ENCODE measurements at regions not wholly inside any gene's neighbourhood (a gene's known extent, or its start where the extent isn't known, plus 50 kb on each side); places are given as distances from the start of the nearest gene placed in this dataset.

GRCh38 chr15:46696281-46696680 is 1021.0 kb upstream of the SEMA6D start:
- H3K4me3 ChIP-seq (ENCODE audit: low read length), result no peak overlapping the region
- no peak overlapping the region for H3K9ac ChIP-seq (ENCODE audit: low read length)
- H3K4me1 ChIP-seq (ENCODE audit: control insufficient read depth, insufficient read depth, low read length), result no peaks in the 10 kb centered on the region
- DNase-seq (ENCODE audit: low read depth), result no peak
- H3K36me3 ChIP-seq (ENCODE audit: control insufficient read depth, insufficient read depth, low read length, severe bottlenecking), result no peaks in the 10 kb centered on the region
- no peaks in the 10 kb centered on the region for H3K27me3 ChIP-seq (replicated peaks; ENCODE audit: control insufficient read depth, insufficient read depth, low read length)
- H3K9me3 ChIP-seq (ENCODE audit: control insufficient read depth, low read length), result no peaks in the 10 kb centered on the region

- no peak overlapping the region for H3K9ac ChIP-seq (ENCODE audit: low read length)
- H3K9me3 ChIP-seq (ENCODE audit: control insufficient read depth, low read length), result no peaks in the 10 kb centered on the region
- no peaks in the 10 kb centered on the region for H3K4me1 ChIP-seq (ENCODE audit: control insufficient read depth, insufficient read depth, low read length)
- no peaks in the 10 kb centered on the region for H3K36me3 ChIP-seq (ENCODE audit: control insufficient read depth, insufficient read depth, low read length, severe bottlenecking)
- no peak overlapping the region for H3K4me3 ChIP-seq (ENCODE audit: low read length)
- DNase-seq (ENCODE audit: low read depth), result no peak
- H3K27me3 ChIP-seq (replicated peaks; ENCODE audit: control insufficient read depth, insufficient read depth, low read length), result no peaks in the 10 kb centered on the region
These were observed 1016.0 kb upstream of the SEMA6D start for GRCh38 chr15:46701346-46701745.

GRCh38 chr15:46701896-46702295 is 1015.4 kb upstream of the SEMA6D start:
- H3K9me3 ChIP-seq (ENCODE audit: control insufficient read depth, low read length), result no peaks in the 10 kb centered on the region
- no peaks in the 10 kb centered on the region for H3K4me1 ChIP-seq (ENCODE audit: control insufficient read depth, insufficient read depth, low read length)
- H3K4me3 ChIP-seq (ENCODE audit: low read length), result no peak overlapping the region
- no peaks in the 10 kb centered on the region for H3K36me3 ChIP-seq (ENCODE audit: control insufficient read depth, insufficient read depth, low read length, severe bottlenecking)
- DNase-seq (ENCODE audit: low read depth), result no peak
- no peaks in the 10 kb centered on the region for H3K27me3 ChIP-seq (replicated peaks; ENCODE audit: control insufficient read depth, insufficient read depth, low read length)
- no peak overlapping the region for H3K9ac ChIP-seq (ENCODE audit: low read length)

GRCh38 chr15:46703020-46703861 is 1014.1 kb upstream of the SEMA6D start:
- Histone ChIP-seq H3K36me3 (ENCODE audit: control insufficient read depth, insufficient read depth, low read length, severe bottlenecking) (no peaks in the 10 kb centered on the region), H3K27me3 (replicated peaks; ENCODE audit: control insufficient read depth, insufficient read depth, low read length) (no peaks in the 10 kb centered on the region), H3K4me3 (ENCODE audit: low read length) (no peak overlapping the region), H3K9ac (ENCODE audit: low read length) (no peak overlapping the region), H3K4me1 (ENCODE audit: control insufficient read depth, insufficient read depth, low read length) (no peaks in the 10 kb centered on the region), H3K9me3 (ENCODE audit: control insufficient read depth, low read length) (peaks cover 5% of the 10 kb centered on the region)
- DNase-seq (ENCODE audit: low read depth), result no peak

- H3K9me3 ChIP-seq (ENCODE audit: control insufficient read depth, low read length), result peaks cover 5% of the 10 kb centered on the region
- H3K9ac ChIP-seq (ENCODE audit: low read length), result no peak overlapping the region
- no peaks in the 10 kb centered on the region for H3K4me1 ChIP-seq (ENCODE audit: control insufficient read depth, insufficient read depth, low read length)
- no peaks in the 10 kb centered on the region for H3K36me3 ChIP-seq (ENCODE audit: control insufficient read depth, insufficient read depth, low read length, severe bottlenecking)
- H3K27me3 ChIP-seq (replicated peaks; ENCODE audit: control insufficient read depth, insufficient read depth, low read length), result no peaks in the 10 kb centered on the region
- no peak for DNase-seq (ENCODE audit: low read depth)
- no peak overlapping the region for H3K4me3 ChIP-seq (ENCODE audit: low read length)
These were observed 1013.3 kb upstream of the SEMA6D start for GRCh38 chr15:46703871-46704637.

GRCh38 chr15:46707452-46707851 is 1009.9 kb upstream of the SEMA6D start:
- H3K27me3 ChIP-seq (replicated peaks; ENCODE audit: control insufficient read depth, insufficient read depth, low read length), result no peaks in the 10 kb centered on the region
- no peak for DNase-seq (ENCODE audit: low read depth)
- H3K4me3 ChIP-seq (ENCODE audit: low read length), result no peak overlapping the region
- no peak overlapping the region for H3K9ac ChIP-seq (ENCODE audit: low read length)
- H3K36me3 ChIP-seq (ENCODE audit: control insufficient read depth, insufficient read depth, low read length, severe bottlenecking), result no peaks in the 10 kb centered on the region
- H3K4me1 ChIP-seq (ENCODE audit: control insufficient read depth, insufficient read depth, low read length), result no peaks in the 10 kb centered on the region
- peaks cover 5% of the 10 kb centered on the region for H3K9me3 ChIP-seq (ENCODE audit: control insufficient read depth, low read length)

GRCh38 chr15:46708226-46708625 is 1009.1 kb upstream of the SEMA6D start:
- Histone ChIP-seq H3K4me3 (ENCODE audit: low read length) (no peak overlapping the region), H3K27me3 (replicated peaks; ENCODE audit: control insufficient read depth, insufficient read depth, low read length) (no peaks in the 10 kb centered on the region), H3K4me1 (ENCODE audit: control insufficient read depth, insufficient read depth, low read length) (no peaks in the 10 kb centered on the region), H3K9ac (ENCODE audit: low read length) (no peak overlapping the region), H3K36me3 (ENCODE audit: control insufficient read depth, insufficient read depth, low read length, severe bottlenecking) (no peaks in the 10 kb centered on the region), H3K9me3 (ENCODE audit: control insufficient read depth, low read length) (peaks cover 5% of the 10 kb centered on the region)
- no peak for DNase-seq (ENCODE audit: low read depth)

- H3K36me3 ChIP-seq (ENCODE audit: control insufficient read depth, insufficient read depth, low read length, severe bottlenecking), result no peaks in the 10 kb centered on the region
- no peak for DNase-seq (ENCODE audit: low read depth)
- H3K4me3 ChIP-seq (ENCODE audit: low read length), result no peak overlapping the region
- H3K9ac ChIP-seq (ENCODE audit: low read length), result no peak overlapping the region
- H3K27me3 ChIP-seq (replicated peaks; ENCODE audit: control insufficient read depth, insufficient read depth, low read length), result no peaks in the 10 kb centered on the region
- peaks cover 5% of the 10 kb centered on the region for H3K9me3 ChIP-seq (ENCODE audit: control insufficient read depth, low read length)
- H3K4me1 ChIP-seq (ENCODE audit: control insufficient read depth, insufficient read depth, low read length), result no peaks in the 10 kb centered on the region
These were observed 1007.7 kb upstream of the SEMA6D start for GRCh38 chr15:46709460-46710083.

GRCh38 chr15:46710401-46710960 is 1006.8 kb upstream of the SEMA6D start:
- no peak overlapping the region for H3K4me3 ChIP-seq (ENCODE audit: low read length)
- H3K4me1 ChIP-seq (ENCODE audit: control insufficient read depth, insufficient read depth, low read length), result no peaks in the 10 kb centered on the region
- H3K9ac ChIP-seq (ENCODE audit: low read length), result no peak overlapping the region
- no peaks in the 10 kb centered on the region for H3K27me3 ChIP-seq (replicated peaks; ENCODE audit: control insufficient read depth, insufficient read depth, low read length)
- no peak for DNase-seq (ENCODE audit: low read depth)
- H3K36me3 ChIP-seq (ENCODE audit: control insufficient read depth, insufficient read depth, low read length, severe bottlenecking), result no peaks in the 10 kb centered on the region
- H3K9me3 ChIP-seq (ENCODE audit: control insufficient read depth, low read length), result peaks cover 5% of the 10 kb centered on the region

- H3K27me3 ChIP-seq (replicated peaks; ENCODE audit: control insufficient read depth, insufficient read depth, low read length), result no peaks in the 10 kb centered on the region
- no peak overlapping the region for H3K4me3 ChIP-seq (ENCODE audit: low read length)
- H3K9ac ChIP-seq (ENCODE audit: low read length), result no peak overlapping the region
- no peak for DNase-seq (ENCODE audit: low read depth)
- no peaks in the 10 kb centered on the region for H3K9me3 ChIP-seq (ENCODE audit: control insufficient read depth, low read length)
- no peaks in the 10 kb centered on the region for H3K36me3 ChIP-seq (ENCODE audit: control insufficient read depth, insufficient read depth, low read length, severe bottlenecking)
- H3K4me1 ChIP-seq (ENCODE audit: control insufficient read depth, insufficient read depth, low read length), result no peaks in the 10 kb centered on the region
These were observed 1004.3 kb upstream of the SEMA6D start for GRCh38 chr15:46713045-46713444.

GRCh38 chr15:46714950-46715349 is 1002.4 kb upstream of the SEMA6D start:
- Histone ChIP-seq H3K4me1 (ENCODE audit: control insufficient read depth, insufficient read depth, low read length) (no peaks in the 10 kb centered on the region), H3K9me3 (ENCODE audit: control insufficient read depth, low read length) (no peaks in the 10 kb centered on the region), H3K36me3 (ENCODE audit: control insufficient read depth, insufficient read depth, low read length, severe bottlenecking) (no peaks in the 10 kb centered on the region), H3K9ac (ENCODE audit: low read length) (no peak overlapping the region), H3K4me3 (ENCODE audit: low read length) (no peak overlapping the region), H3K27me3 (replicated peaks; ENCODE audit: control insufficient read depth, insufficient read depth, low read length) (no peaks in the 10 kb centered on the region)
- DNase-seq (ENCODE audit: low read depth), result no peak

All from adipocyte (in vitro differentiated cells).